ENCODE measurements at regions not wholly inside any gene's neighbourhood (a gene's known extent, or its start where the extent isn't known, plus 50 kb on each side); places are given as distances from the start of the nearest gene placed in this dataset.
"Not testable (repeated sequence)": the region's sequence is repeated elsewhere in the genome, so short reads cannot be mapped to it uniquely, and the experiment has no call there.

GRCh38 chr5:33105521-33105941 lies 335.2 kb upstream of the TARS1 start:
- intact Hi-C loops (cut with DNase I; ENCODE audit: low total_unique reads): no loop called here
- Histone ChIP-seq H3K36me3 (no peaks in the 10 kb centered on the region), H3K4me3 (no peak overlapping the region), H3K9me3 (peaks cover 0 to 4% of the 10 kb centered on the region in 2 donors), H3K27ac (no peak overlapping the region), H3K4me1 (no peaks in the 10 kb centered on the region), H3K27me3 (no peaks in the 10 kb centered on the region)
- DNase-seq: no peak
- TF ChIP-seq POLR2A (IDR thresholded peaks at IDR 0.05): no peak
- TF ChIP-seq CTCF (IDR thresholded peaks at IDR 0.05): no peak

- DNase-seq; H3K9me3 ChIP-seq; H3K36me3 ChIP-seq; H3K4me3 ChIP-seq; H3K27ac ChIP-seq; H3K27me3 ChIP-seq; intact Hi-C loops (cut with DNase I; ENCODE audit: low total_unique reads); H3K4me1 ChIP-seq: not testable (repeated sequence)
Observed at GRCh38 chr5:33110496-33110895, 330.3 kb upstream of the TARS1 start.

- no peak for DNase-seq
- intact Hi-C loops (cut with DNase I; ENCODE audit: low total_unique reads): no loop called here
- Histone ChIP-seq H3K9me3 (no peaks in the 10 kb centered on the region), H3K36me3 (no peaks in the 10 kb centered on the region), H3K27ac (no peak overlapping the region), H3K4me3 (no peak overlapping the region), H3K27me3 (no peaks in the 10 kb centered on the region), H3K4me1 (no peaks in the 10 kb centered on the region)
- TF ChIP-seq CTCF (IDR thresholded peaks at IDR 0.05) (no peak), POLR2A (IDR thresholded peaks at IDR 0.05) (no peak)
Observed at GRCh38 chr5:33114361-33114760, 326.4 kb upstream of the TARS1 start.

GRCh38 chr5:33115467-33115866 lies 325.3 kb upstream of the TARS1 start:
- no peak overlapping the region for H3K27ac ChIP-seq
- TF ChIP-seq POLR2A (IDR thresholded peaks at IDR 0.05) (no peak), CTCF (IDR thresholded peaks at IDR 0.05) (no peak)
- H3K36me3 ChIP-seq: no peaks in the 10 kb centered on the region
- H3K4me3 ChIP-seq: no peak overlapping the region
- no peaks in the 10 kb centered on the region for H3K9me3 ChIP-seq
- intact Hi-C loops (cut with DNase I; ENCODE audit: low total_unique reads): no loop called here
- DNase-seq: no peak
- H3K27me3 ChIP-seq: no peaks in the 10 kb centered on the region
- no peaks in the 10 kb centered on the region for H3K4me1 ChIP-seq

GRCh38 chr5:33118761-33119415 lies 321.9 kb upstream of the TARS1 start:
- no peak for DNase-seq
- no peaks in the 10 kb centered on the region for H3K36me3 ChIP-seq

More at GRCh38 chr5:33118761-33119415, 321.9 kb upstream of the TARS1 start:
- Histone ChIP-seq H3K9me3 (no peaks in the 10 kb centered on the region), H3K4me1 (no peaks in the 10 kb centered on the region), H3K4me3 (no peak overlapping the region), H3K27ac (no peak overlapping the region), H3K27me3 (no peaks in the 10 kb centered on the region)
- TF ChIP-seq POLR2A (IDR thresholded peaks at IDR 0.05): no peak
- no peak for TF ChIP-seq CTCF (IDR thresholded peaks at IDR 0.05)
- intact Hi-C loops (cut with DNase I; ENCODE audit: low total_unique reads): no loop called here

Data from uterus (tissue), 3 donors.